Urothelium cell line (cell line): ENCODE measurements at regions not wholly inside any gene's neighbourhood (a gene's known extent, or its start where the extent isn't known, plus 50 kb on each side); places are given as distances from the start of the nearest gene placed in this dataset.

ENCODE experiments used
- DNase-seq: peaks from one replicate; pipeline ENCODE4 v3.0.0; 2011; ENCODE audit warnings: low spot score, mixed read lengths
- FAIRE-seq: peaks from 2 replicates; lab custom pipeline; 2011; peaks lifted over from hg19 to GRCh38; lab: Jason Lieb, UNC

DNA sequence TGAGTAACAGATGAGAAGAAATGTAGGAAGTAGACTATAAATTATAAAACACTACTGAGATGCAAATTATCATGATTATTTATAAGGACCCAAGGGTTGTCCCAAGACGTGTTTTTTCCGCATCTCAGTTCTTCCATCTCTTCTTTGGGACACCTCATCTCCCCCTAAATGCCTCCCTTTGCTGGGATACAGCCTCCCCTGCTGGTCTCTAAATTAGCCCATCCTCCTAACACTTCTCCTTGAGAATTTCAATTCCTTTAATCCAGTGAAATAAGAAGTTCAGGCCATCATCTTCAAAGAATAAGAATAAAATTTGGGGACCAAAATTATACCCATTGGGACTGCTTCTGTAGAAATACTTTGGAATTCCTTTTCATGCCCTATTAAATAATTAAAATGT lies 667.0 kb downstream of the BCL11B start:
- FAIRE-seq (no peak), DNase-seq (no peak)

- no peak for FAIRE-seq
- DNase-seq, result no peak
Measured at GRCh38 chr14:98606041-98606640, 665.9 kb downstream of the BCL11B start.

- FAIRE-seq (no peak), DNase-seq (no peak)
Measured at GRCh38 chr14:98606816-98607215, 665.2 kb downstream of the BCL11B start.

DNA sequence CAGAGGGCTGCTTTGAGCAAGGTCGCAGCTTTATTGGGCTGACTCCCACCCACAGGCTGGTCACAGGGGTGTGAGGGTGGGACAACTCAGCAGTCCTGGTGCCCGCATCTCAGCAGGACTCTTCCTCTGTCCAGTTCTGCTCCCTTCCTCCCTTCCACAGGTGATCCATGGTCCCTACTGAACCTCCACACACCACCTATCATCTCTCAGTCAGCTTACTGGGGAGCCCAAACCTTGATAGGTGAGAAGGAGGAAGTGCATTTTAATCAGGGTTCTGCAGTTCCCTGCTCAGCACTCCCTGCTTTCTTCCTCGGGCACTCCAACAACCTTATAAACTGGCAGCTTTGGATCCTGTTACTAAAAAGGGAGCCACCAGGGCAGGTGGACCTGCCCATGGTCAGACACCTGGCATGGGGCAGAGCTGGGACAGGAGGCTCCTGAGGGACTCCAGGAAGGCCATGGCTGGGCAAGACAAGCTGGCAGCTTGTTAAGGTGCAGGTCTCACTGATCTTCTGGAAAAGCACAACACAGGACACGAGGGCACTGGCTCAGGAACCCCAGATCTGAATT lies 664.6 kb downstream of the BCL11B start:
- DNase-seq (no peak), FAIRE-seq (no peak)

GRCh38 chr14:98608071-98609060 lies 663.6 kb downstream of the BCL11B start:
- DNase-seq (no peak), FAIRE-seq (no peak)

- DNase-seq, result no peak
- FAIRE-seq, result no peak
Measured at GRCh38 chr14:98612434-98613200, 659.4 kb downstream of the BCL11B start.

GRCh38 chr14:98614741-98615140 lies 657.3 kb downstream of the BCL11B start:
- FAIRE-seq (no peak), DNase-seq (no peak)

GRCh38 chr14:98622208-98623051 lies 649.6 kb downstream of the BCL11B start:
- FAIRE-seq, result no peak
- no peak for DNase-seq

GRCh38 chr14:98623788-98624415 lies 648.1 kb downstream of the BCL11B start:
- FAIRE-seq, result no peak
- no peak for DNase-seq

- peak; percentile 67 for DNase-seq
- no peak for FAIRE-seq
Measured at GRCh38 chr14:98633380-98633779, 638.6 kb downstream of the BCL11B start.

GRCh38 chr14:98634043-98634820 lies 637.8 kb downstream of the BCL11B start:
- no peak for DNase-seq
- no peak for FAIRE-seq

GRCh38 chr14:98638366-98638765 lies 633.6 kb downstream of the BCL11B start:
- FAIRE-seq (no peak), DNase-seq (no peak)

- DNase-seq (no peak), FAIRE-seq (no peak)
Measured at GRCh38 chr14:98647754-98648153, 624.2 kb downstream of the BCL11B start.

GRCh38 chr14:98651037-98651436 lies 621.0 kb downstream of the BCL11B start:
- FAIRE-seq (no peak), DNase-seq (no peak)

DNA sequence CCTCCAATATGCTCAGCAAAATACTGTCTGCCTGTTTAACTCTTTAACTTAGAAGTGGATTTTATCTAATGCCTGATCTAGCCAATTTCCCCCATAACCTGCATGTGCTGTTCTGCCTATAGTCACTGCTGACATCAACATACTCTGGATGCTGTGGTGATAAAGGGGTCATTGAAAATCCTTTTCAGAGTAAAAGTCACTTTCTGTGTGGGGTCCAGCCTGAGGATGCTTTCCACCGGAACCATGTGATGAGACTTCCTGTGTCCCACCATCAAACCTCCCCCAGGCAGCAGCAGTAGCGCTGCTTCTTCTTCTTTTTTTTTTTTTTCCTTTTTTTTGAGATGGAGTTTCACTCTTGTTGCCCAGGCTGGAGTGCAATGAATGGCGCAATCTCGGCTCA lies 607.0 kb downstream of the BCL11B start:
- FAIRE-seq, result no peak
- DNase-seq, result no peak

GRCh38 chr14:98666545-98666944 lies 605.5 kb downstream of the BCL11B start:
- DNase-seq (no peak), FAIRE-seq (no peak)

DNA sequence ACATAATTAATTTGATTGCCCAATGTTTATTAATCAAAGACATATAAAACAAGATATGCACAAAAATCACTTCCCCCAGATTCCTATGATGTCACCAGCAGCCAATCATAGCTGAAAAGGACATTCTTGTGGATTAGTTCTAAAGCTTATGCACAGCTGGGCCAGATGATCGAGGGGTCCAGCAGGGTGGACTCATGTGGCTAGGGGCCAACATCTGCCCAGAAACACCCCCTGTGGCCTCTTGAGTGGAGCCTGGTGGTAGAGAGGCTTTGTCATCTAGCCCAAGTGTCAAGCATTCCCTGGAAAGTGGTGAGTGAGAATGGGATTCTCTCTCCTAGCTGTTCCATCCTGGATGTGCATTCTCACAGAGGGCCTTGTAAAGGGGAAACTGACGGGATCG lies 590.0 kb downstream of the BCL11B start:
- FAIRE-seq (no peak), DNase-seq (no peak)

GRCh38 chr14:98682726-98683125 lies 589.3 kb downstream of the BCL11B start:
- FAIRE-seq (no peak), DNase-seq (no peak)

DNA sequence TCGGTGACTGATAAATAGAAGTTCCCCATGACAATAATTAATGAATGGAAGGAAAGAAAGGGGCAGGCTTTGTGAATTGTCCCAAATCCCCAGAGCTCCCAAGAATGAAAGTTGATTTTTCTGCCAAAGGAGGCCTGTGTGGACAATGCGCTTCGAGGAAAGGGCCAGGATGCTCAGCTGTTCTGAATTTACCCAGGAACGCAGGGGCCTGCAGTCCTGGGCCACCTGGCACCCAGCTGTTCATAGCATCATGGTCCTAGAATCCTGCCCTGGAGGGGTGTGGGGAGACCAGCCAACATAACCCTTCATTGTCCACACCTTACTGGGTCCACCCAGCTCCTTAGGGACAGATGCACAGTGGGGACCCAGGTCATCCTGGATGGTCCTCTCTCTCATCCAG lies 587.5 kb downstream of the BCL11B start:
- DNase-seq (no peak), FAIRE-seq (no peak)
